ENCODE measurements at regions not wholly inside any gene's neighbourhood (a gene's known extent, or its start where the extent isn't known, plus 50 kb on each side); places are given as distances from the start of the nearest gene placed in this dataset.
"Not testable (repeated sequence)": the region's sequence is repeated elsewhere in the genome, so short reads cannot be mapped to it uniquely, and the experiment has no call there.

GRCh38 chr12:23253191-23253590 is 628.2 kb downstream of the ETNK1 start:
- H3K9ac ChIP-seq (ENCODE audit: low read depth, low read length, poor library complexity, severe bottlenecking): no peak overlapping the region
- TF ChIP-seq CTCF (conservative IDR thresholded peaks at IDR 0.05; ENCODE audit: low read length) (no peak), EZH2phosphoT487 (IDR thresholded peaks at IDR 0.05; ENCODE audit: borderline replicate concordance) (no peak)
- H2AFZ ChIP-seq (ENCODE audit: low read length): no peak overlapping the region

GRCh38 chr12:23253910-23254309 is 628.9 kb downstream of the ETNK1 start:
- not testable (repeated sequence) for H3F3A ChIP-seq (ENCODE audit: low read depth); H3K4me3 ChIP-seq (ENCODE audit: low read length, poor library complexity, severe bottlenecking); H3K9ac ChIP-seq (ENCODE audit: low read depth, low read length, poor library complexity, severe bottlenecking); H3K79me2 ChIP-seq (ENCODE audit: insufficient read depth, low read length); H3K9me2 ChIP-seq (replicated peaks; ENCODE audit: low read depth, low read length); H3K9me3 ChIP-seq (ENCODE audit: insufficient read depth, low read depth, low read length); H4K20me1 ChIP-seq (ENCODE audit: insufficient read depth, low read length, poor library complexity, severe bottlenecking); H2AFZ ChIP-seq (ENCODE audit: low read length); H3K36me3 ChIP-seq (ENCODE audit: insufficient read depth, low read length); H3K27me3 ChIP-seq (ENCODE audit: insufficient read depth, low read length, poor library complexity, severe bottlenecking); H3K4me2 ChIP-seq (ENCODE audit: low read depth, low read length, poor library complexity, severe bottlenecking); H3K4me1 ChIP-seq (ENCODE audit: insufficient read depth, low read length, poor library complexity, severe bottlenecking)

More at GRCh38 chr12:23253191-23253590, 628.2 kb downstream of the ETNK1 start:
- H3F3A ChIP-seq (ENCODE audit: low read depth): no peaks in the 10 kb centered on the region
- no peaks in the 10 kb centered on the region for H3K36me3 ChIP-seq (ENCODE audit: insufficient read depth, low read length)
- H3K4me2 ChIP-seq (ENCODE audit: low read depth, low read length, poor library complexity, severe bottlenecking): no peak overlapping the region
- H3K9me2 ChIP-seq (replicated peaks; ENCODE audit: low read depth, low read length): no peaks in the 10 kb centered on the region
- H4K20me1 ChIP-seq (ENCODE audit: insufficient read depth, low read length, poor library complexity, severe bottlenecking): no peaks in the 10 kb centered on the region
- H3K79me2 ChIP-seq (ENCODE audit: insufficient read depth, low read length): no peaks in the 10 kb centered on the region
- H3K9me3 ChIP-seq (ENCODE audit: insufficient read depth, low read depth, low read length): no peaks in the 10 kb centered on the region
- H3K27me3 ChIP-seq (ENCODE audit: insufficient read depth, low read length, poor library complexity, severe bottlenecking): no peaks in the 10 kb centered on the region
- H3K4me1 ChIP-seq (ENCODE audit: insufficient read depth, low read length, poor library complexity, severe bottlenecking): no peaks in the 10 kb centered on the region
- no peak overlapping the region for H3K4me3 ChIP-seq (ENCODE audit: low read length, poor library complexity, severe bottlenecking)

- TF ChIP-seq CTCF (conservative IDR thresholded peaks at IDR 0.05; ENCODE audit: low read length) (no peak), EZH2phosphoT487 (IDR thresholded peaks at IDR 0.05; ENCODE audit: borderline replicate concordance) (no peak)
- no peak overlapping the region for H2AFZ ChIP-seq (ENCODE audit: low read length)
- H3K9ac ChIP-seq (ENCODE audit: low read depth, low read length, poor library complexity, severe bottlenecking): no peak overlapping the region
- no peaks in the 10 kb centered on the region for H4K20me1 ChIP-seq (ENCODE audit: insufficient read depth, low read length, poor library complexity, severe bottlenecking)
- H3K4me2 ChIP-seq (ENCODE audit: low read depth, low read length, poor library complexity, severe bottlenecking): no peak overlapping the region
- H3K36me3 ChIP-seq (ENCODE audit: insufficient read depth, low read length): no peaks in the 10 kb centered on the region
- no peaks in the 10 kb centered on the region for H3K9me2 ChIP-seq (replicated peaks; ENCODE audit: low read depth, low read length)
- no peak overlapping the region for H3K4me3 ChIP-seq (ENCODE audit: low read length, poor library complexity, severe bottlenecking)
- no peaks in the 10 kb centered on the region for H3K27me3 ChIP-seq (ENCODE audit: insufficient read depth, low read length, poor library complexity, severe bottlenecking)
- no peaks in the 10 kb centered on the region for H3K9me3 ChIP-seq (ENCODE audit: insufficient read depth, low read depth, low read length)
- no peaks in the 10 kb centered on the region for H3F3A ChIP-seq (ENCODE audit: low read depth)
- no peaks in the 10 kb centered on the region for H3K79me2 ChIP-seq (ENCODE audit: insufficient read depth, low read length)
- H3K4me1 ChIP-seq (ENCODE audit: insufficient read depth, low read length, poor library complexity, severe bottlenecking): no peaks in the 10 kb centered on the region
Observed at GRCh38 chr12:23259558-23259957, 634.6 kb downstream of the ETNK1 start.

- Histone ChIP-seq H3K4me1 (ENCODE audit: insufficient read depth, low read length, poor library complexity, severe bottlenecking) (no peaks in the 10 kb centered on the region), H3K4me2 (ENCODE audit: low read depth, low read length, poor library complexity, severe bottlenecking) (no peak overlapping the region), H3K79me2 (ENCODE audit: insufficient read depth, low read length) (no peaks in the 10 kb centered on the region), H3K9me3 (ENCODE audit: insufficient read depth, low read depth, low read length) (no peaks in the 10 kb centered on the region), H3K4me3 (ENCODE audit: low read length, poor library complexity, severe bottlenecking) (no peak overlapping the region), H3F3A (ENCODE audit: low read depth) (no peaks in the 10 kb centered on the region), H3K27me3 (ENCODE audit: insufficient read depth, low read length, poor library complexity, severe bottlenecking) (no peaks in the 10 kb centered on the region), H3K9me2 (replicated peaks; ENCODE audit: low read depth, low read length) (no peaks in the 10 kb centered on the region), H3K9ac (ENCODE audit: low read depth, low read length, poor library complexity, severe bottlenecking) (no peak overlapping the region), H3K36me3 (ENCODE audit: insufficient read depth, low read length) (no peaks in the 10 kb centered on the region), H4K20me1 (ENCODE audit: insufficient read depth, low read length, poor library complexity, severe bottlenecking) (no peaks in the 10 kb centered on the region), H2AFZ (ENCODE audit: low read length) (no peak overlapping the region)
- no peak for TF ChIP-seq EZH2phosphoT487 (IDR thresholded peaks at IDR 0.05; ENCODE audit: borderline replicate concordance)
- no peak for TF ChIP-seq CTCF (conservative IDR thresholded peaks at IDR 0.05; ENCODE audit: low read length)
Observed at GRCh38 chr12:23262670-23263069, 637.7 kb downstream of the ETNK1 start.

All from Loucy (cell line).